ENCODE measurements at regions not wholly inside any gene's neighbourhood (a gene's known extent, or its start where the extent isn't known, plus 50 kb on each side); places are given as distances from the start of the nearest gene placed in this dataset.

GRCh38 chr12:127038152-127038551, 1228.8 kb upstream of the TMEM132C start:
- H3K27me3 ChIP-seq (replicated peaks; ENCODE audit: insufficient read depth), result peaks cover 9% of the 10 kb centered on the region; the same call in 1 of the 2 replicates
- H2AFZ ChIP-seq, result no peak overlapping the region
- no peak overlapping the region for H3K4me2 ChIP-seq (ENCODE audit: unreplicated experiment)
- DNase-seq, result no peak
- no peaks in the 10 kb centered on the region; the same call in 1 of the 2 replicates for H3K4me1 ChIP-seq (ENCODE audit: insufficient read depth)
- no peaks in the 10 kb centered on the region for H3K9me2 ChIP-seq (ENCODE audit: insufficient read depth)
- no peaks in the 10 kb centered on the region for H3K9me3 ChIP-seq (ENCODE audit: low read depth)
- TF ChIP-seq EZH2 (IDR thresholded peaks at IDR 0.05; ENCODE audit: insufficient read depth, poor library complexity, severe bottlenecking), result no peak
- no peak for TF ChIP-seq EZH2phosphoT487 (IDR thresholded peaks at IDR 0.05; ENCODE audit: insufficient read depth, low read depth)
- H3K4me3 ChIP-seq, result no peak overlapping the region
- no peaks in the 10 kb centered on the region for H3K36me3 ChIP-seq (ENCODE audit: low read depth)
- H3F3A ChIP-seq (ENCODE audit: insufficient read depth), result no peaks in the 10 kb centered on the region
- in situ Hi-C loops (cut with MboI), result no loop called here
- WGBS, 2 experiments (ENCODE audit: low coverage in 1 of 2, low lambda C conversion rate in 2 of 2, missing lambda C conversion rate in 2 of 2), result 54 to 56% methylated on average over 1 of the region's 1 CpG
- H3K27ac ChIP-seq, result no peak overlapping the region
- no peaks in the 10 kb centered on the region for H3K79me2 ChIP-seq (ENCODE audit: insufficient read depth)
- no peaks in the 10 kb centered on the region for H4K20me1 ChIP-seq (ENCODE audit: insufficient read depth)
- H3K9ac ChIP-seq, result no peak overlapping the region

GRCh38 chr12:127038761-127039160, 1228.2 kb upstream of the TMEM132C start:
- Histone ChIP-seq H3K4me3 (no peak overlapping the region), H3K4me2 (ENCODE audit: unreplicated experiment) (no peak overlapping the region), H3K27me3 (replicated peaks; ENCODE audit: insufficient read depth) (0 out of 2 replicates have a peak, but pooled peaks cover 9% of the 10 kb centered on the region), H3K9me2 (ENCODE audit: insufficient read depth) (no peaks in the 10 kb centered on the region), H3K9ac (no peak overlapping the region), H3F3A (ENCODE audit: insufficient read depth) (no peaks in the 10 kb centered on the region), H4K20me1 (ENCODE audit: insufficient read depth) (no peaks in the 10 kb centered on the region), H3K79me2 (ENCODE audit: insufficient read depth) (no peaks in the 10 kb centered on the region), H3K4me1 (ENCODE audit: insufficient read depth) (no peaks in the 10 kb centered on the region; the same call in 1 of the 2 replicates), H3K27ac (no peak overlapping the region), H3K36me3 (ENCODE audit: low read depth) (no peaks in the 10 kb centered on the region), H3K9me3 (ENCODE audit: low read depth) (no peaks in the 10 kb centered on the region), H2AFZ (no peak overlapping the region)
- DNase-seq, result no peak
- 39 to 40% methylated on average over 10 of the region's 10 CpGs for WGBS, 2 experiments (ENCODE audit: low coverage in 1 of 2, low lambda C conversion rate in 2 of 2, missing lambda C conversion rate in 2 of 2)
- TF ChIP-seq EZH2 (IDR thresholded peaks at IDR 0.05; ENCODE audit: insufficient read depth, poor library complexity, severe bottlenecking), result no peak
- no peak for TF ChIP-seq EZH2phosphoT487 (IDR thresholded peaks at IDR 0.05; ENCODE audit: insufficient read depth, low read depth)
- in situ Hi-C loops (cut with MboI), result no loop called here

DNA sequence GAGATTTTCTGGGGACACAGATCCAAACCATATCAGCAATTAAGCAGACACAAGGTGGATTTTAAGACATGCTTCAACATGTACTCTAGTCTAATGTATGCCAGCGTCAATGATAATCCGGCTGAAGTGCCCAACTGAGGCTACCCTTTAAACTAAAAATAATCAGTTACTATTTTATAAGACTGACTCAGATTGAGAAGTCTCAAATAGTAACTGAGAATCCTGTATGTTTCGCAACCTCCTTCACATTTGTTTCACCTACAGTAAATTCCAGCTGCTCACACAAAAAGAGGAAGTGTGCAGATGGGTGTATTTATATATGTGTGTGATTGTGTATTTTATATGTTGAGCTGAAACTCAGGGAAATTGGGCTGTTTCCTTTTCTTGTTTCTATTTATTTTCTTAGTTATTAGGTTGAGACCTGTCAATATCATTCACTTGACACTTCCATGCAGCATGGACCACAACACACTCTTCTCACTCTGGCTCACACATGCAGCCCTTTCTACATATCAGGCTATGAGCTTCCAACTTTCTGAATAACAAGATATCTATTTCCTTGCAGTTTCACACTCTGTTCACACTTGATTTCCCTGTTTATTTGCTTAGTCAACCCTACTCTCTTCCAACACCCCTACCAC, 1224.9 kb upstream of the TMEM132C start:
- no peak overlapping the region for H3K27ac ChIP-seq
- TF ChIP-seq EZH2 (IDR thresholded peaks at IDR 0.05; ENCODE audit: insufficient read depth, poor library complexity, severe bottlenecking), result no peak
- no peak for TF ChIP-seq EZH2phosphoT487 (IDR thresholded peaks at IDR 0.05; ENCODE audit: insufficient read depth, low read depth)
- no peaks in the 10 kb centered on the region for H4K20me1 ChIP-seq (ENCODE audit: insufficient read depth)
- no peaks in the 10 kb centered on the region for H3K36me3 ChIP-seq (ENCODE audit: low read depth)
- no peaks in the 10 kb centered on the region for H3K9me2 ChIP-seq (ENCODE audit: insufficient read depth)
- no peaks in the 10 kb centered on the region for H3K9me3 ChIP-seq (ENCODE audit: low read depth)
- 77 to 84% methylated on average over 3 of the region's 3 CpGs for WGBS, 2 experiments (ENCODE audit: low coverage in 1 of 2, low lambda C conversion rate in 2 of 2, missing lambda C conversion rate in 2 of 2)
- no peaks in the 10 kb centered on the region for H3K27me3 ChIP-seq (replicated peaks; ENCODE audit: insufficient read depth)
- H3F3A ChIP-seq (ENCODE audit: insufficient read depth), result no peaks in the 10 kb centered on the region
- no peak overlapping the region for H3K9ac ChIP-seq
- H3K4me1 ChIP-seq (ENCODE audit: insufficient read depth), result no peaks in the 10 kb centered on the region
- no peaks in the 10 kb centered on the region for H3K79me2 ChIP-seq (ENCODE audit: insufficient read depth)
- H3K4me2 ChIP-seq (ENCODE audit: unreplicated experiment), result no peak overlapping the region
- DNase-seq, result no peak
- no peak overlapping the region for H3K4me3 ChIP-seq
- in situ Hi-C loops (cut with MboI), result no loop called here
- no peak overlapping the region for H2AFZ ChIP-seq

DNA sequence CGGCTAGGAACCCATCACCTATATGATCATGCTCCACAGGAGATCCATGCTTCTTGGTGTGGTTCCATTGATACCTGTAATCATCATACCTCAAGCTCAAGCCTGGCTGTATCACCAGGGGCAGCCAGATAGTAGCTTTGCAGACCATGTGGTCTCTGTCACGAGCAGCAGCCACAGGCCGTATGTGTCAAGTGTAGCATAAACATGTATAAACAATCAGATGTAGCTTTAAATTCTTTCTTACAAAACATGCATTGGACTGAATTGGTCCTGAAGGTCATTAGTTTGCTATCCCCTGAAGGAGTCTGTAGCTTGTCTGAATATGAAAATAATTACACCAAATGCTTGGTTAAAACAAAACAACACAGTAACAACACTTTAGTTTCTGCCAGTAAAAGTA, 1223.2 kb upstream of the TMEM132C start:
- Histone ChIP-seq H3K9ac (no peak overlapping the region), H3F3A (ENCODE audit: insufficient read depth) (no peaks in the 10 kb centered on the region), H3K79me2 (ENCODE audit: insufficient read depth) (no peaks in the 10 kb centered on the region), H3K27me3 (replicated peaks; ENCODE audit: insufficient read depth) (no peaks in the 10 kb centered on the region), H3K4me3 (no peak overlapping the region), H3K36me3 (ENCODE audit: low read depth) (no peaks in the 10 kb centered on the region), H3K27ac (no peak overlapping the region), H3K9me2 (ENCODE audit: insufficient read depth) (no peaks in the 10 kb centered on the region), H2AFZ (no peak overlapping the region), H3K4me1 (ENCODE audit: insufficient read depth) (no peaks in the 10 kb centered on the region), H3K9me3 (ENCODE audit: low read depth) (no peaks in the 10 kb centered on the region), H4K20me1 (ENCODE audit: insufficient read depth) (no peaks in the 10 kb centered on the region), H3K4me2 (ENCODE audit: unreplicated experiment) (no peak overlapping the region)
- TF ChIP-seq EZH2phosphoT487 (IDR thresholded peaks at IDR 0.05; ENCODE audit: insufficient read depth, low read depth) (no peak), EZH2 (IDR thresholded peaks at IDR 0.05; ENCODE audit: insufficient read depth, poor library complexity, severe bottlenecking) (no peak)
- DNase-seq, result no peak
- in situ Hi-C loops (cut with MboI), result no loop called here
- WGBS, 2 experiments (ENCODE audit: low coverage in 1 of 2, low lambda C conversion rate in 2 of 2, missing lambda C conversion rate in 2 of 2), result 38 to 42% methylated on average over 3 of the region's 3 CpGs

Measured in GM23248 (cell line).